ENCODE measurements at regions not wholly inside any gene's neighbourhood (a gene's known extent, or its start where the extent isn't known, plus 50 kb on each side); places are given as distances from the start of the nearest gene placed in this dataset.
A peak's percentile ranks its signal among the peaks of the same experiment; 100 is the strongest.
"Not testable (repeated sequence)": the region's sequence is repeated elsewhere in the genome, so short reads cannot be mapped to it uniquely, and the experiment has no call there.

DNA sequence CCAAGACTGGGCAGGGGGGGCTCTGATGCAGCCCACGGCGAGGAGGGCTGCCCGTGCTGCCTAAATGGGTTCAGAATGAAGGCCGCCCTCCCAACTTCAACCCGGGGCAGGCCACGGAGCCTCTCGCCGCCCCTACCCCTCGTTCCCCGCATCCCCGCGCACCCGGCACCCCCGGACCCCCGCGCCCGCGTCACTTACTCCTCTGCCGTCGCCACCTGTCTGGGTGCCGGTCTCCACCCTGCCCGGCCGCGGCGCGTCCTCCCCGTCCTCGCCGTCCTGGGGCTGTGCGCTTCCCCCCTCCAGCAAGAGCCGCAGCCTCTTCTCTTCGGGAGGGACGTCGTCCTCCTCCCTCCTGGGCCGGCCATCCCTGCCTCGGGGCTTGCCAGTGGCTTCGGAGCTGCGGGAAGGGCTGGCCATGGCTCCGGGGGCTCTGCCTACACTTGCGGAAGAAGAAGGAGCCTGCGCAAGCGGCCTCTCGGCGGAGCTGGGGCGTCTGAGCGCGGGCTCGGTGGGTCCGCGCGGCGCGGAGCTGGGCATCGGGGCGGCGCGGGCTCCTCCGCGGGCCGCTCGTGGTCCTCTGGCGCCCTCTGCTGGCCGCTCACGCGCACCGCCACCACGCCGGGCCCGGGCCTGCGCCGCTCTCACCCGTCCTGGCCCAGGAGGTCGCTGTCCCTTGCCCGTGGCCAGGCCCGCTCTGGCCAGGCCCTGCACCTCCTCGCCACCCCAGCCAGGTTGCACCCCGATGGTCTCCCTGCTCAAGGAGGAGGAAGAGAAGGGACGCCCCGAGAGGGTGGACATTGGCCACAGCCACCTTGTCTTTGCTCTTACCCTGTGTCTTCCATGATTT lies 59.3 kb upstream of the CLEC6A start:
- peak; percentile 82 for DNase-seq

GRCh38 chr12:8397378-8397777 lies 58.4 kb upstream of the CLEC6A start:
- DNase-seq, result not testable (repeated sequence)

DNA sequence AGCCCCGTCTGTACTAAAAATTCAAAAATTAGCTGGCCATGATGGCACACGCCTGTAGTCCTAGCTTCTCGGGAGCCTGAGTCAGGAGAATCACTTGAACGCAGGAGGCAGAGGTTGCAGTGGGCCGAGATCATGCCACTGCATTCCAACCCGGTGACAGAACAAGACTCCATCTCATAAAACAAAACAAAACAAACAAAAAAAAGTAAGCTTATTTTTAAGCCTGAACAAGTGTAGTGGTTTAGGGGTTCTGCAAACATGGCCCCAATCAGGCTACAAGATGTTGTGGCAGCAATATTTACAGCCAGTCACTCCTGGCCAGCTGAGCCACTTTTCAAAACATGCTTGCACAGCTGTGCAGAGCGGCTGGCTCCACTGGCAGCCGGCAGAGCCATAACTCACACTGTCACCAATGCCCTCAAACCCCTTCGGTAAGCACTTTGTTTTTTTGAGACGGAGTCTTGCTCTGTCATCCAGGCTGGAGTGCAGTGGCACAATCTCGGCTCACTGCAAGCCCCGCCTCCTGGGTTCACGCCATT lies 56.2 kb upstream of the CLEC6A start:
- DNase-seq, result not testable (repeated sequence)

DNA sequence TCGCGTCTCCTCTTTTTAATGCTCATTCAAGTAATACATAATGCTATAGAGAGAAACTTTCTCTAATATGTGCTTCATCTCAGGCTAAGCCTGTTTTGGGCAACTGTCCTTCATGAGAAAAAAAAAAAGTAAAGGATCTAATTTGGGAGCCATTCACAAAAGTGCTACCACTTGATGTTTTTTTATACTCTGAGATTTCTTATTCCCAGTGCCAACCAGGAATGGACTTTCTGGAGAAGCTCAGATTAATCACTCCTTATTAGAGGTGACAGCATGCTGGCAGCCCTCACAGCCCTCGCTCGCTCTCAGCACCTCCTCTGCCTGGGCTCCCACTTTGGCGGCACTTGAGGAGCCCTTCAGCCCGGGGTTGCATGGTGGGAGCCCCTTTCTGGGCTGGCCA lies 51.9 kb upstream of the CLEC6A start:
- not testable (repeated sequence) for DNase-seq

DNA sequence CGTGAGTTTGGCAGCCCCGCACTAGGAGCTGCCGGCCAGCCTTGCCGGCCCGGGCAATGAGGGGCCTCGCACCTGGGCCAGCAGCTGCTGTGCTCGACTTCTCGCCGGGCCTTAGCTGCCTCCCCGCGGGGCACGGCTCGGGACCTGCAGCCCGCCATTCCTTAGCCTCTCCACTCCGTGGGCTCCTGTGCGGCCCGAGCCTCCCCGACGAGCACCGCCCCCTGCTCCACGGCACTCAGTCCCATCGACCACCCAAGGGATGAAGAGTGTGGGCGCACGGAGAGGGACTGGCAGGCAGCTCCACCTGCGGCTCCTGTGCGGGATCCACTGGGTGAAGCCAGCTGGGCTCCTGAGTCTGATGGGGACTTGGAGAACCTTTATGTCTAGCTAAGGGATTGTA lies 51.4 kb upstream of the CLEC6A start:
- not testable (repeated sequence) for DNase-seq
